WTC11 (cell line): ENCODE measurements at regions not wholly inside any gene's neighbourhood (a gene's known extent, or its start where the extent isn't known, plus 50 kb on each side); places are given as distances from the start of the nearest gene placed in this dataset.

Source experiments
- ATAC-seq: fragments of 200-7000 bp; cut with Tn5 transposase; 2 replicates; pipeline ENCODE4 v1.10.0; 2021; ENCODE audit warnings: mild to moderate bottlenecking, moderate library complexity
- CTCF ChIA-PET: fragments of 300-600 bp; sonication (Branson Sonifier 250); formaldehyde crosslinking; loops from one replicate; lab custom pipeline; 2021; ENCODE audit warnings: antibody characterized with exemption; lab: Charles Lee
- POLR2A ChIA-PET: fragments of 350-600 bp; sonication (Branson Sonifier 250); formaldehyde crosslinking; loops from one replicate; lab custom pipeline; 2021; ENCODE audit warnings: antibody characterized with exemption; lab: Charles Lee
- DNase-seq: peaks from one replicate; pipeline ENCODE4 v3.0.0; 2021; ENCODE audit warnings: low spot score
- H3K27ac Mint-ChIP-seq: 2 replicates; pipeline ENCODE4 v1.8.0; 2021; ENCODE audit warnings: mixed read lengths
- H3K27me3 Mint-ChIP-seq: 2 replicates; pipeline ENCODE4 v1.8.0; 2021; ENCODE audit warnings: low read depth, mild to moderate bottlenecking, moderate library complexity, mixed read lengths
- H3K36me3 Mint-ChIP-seq: 2 replicates; pipeline ENCODE4 v1.8.0; 2021; ENCODE audit warnings: mixed read lengths
- H3K4me1 Mint-ChIP-seq: 2 replicates; pipeline ENCODE4 v1.8.0; 2022; ENCODE audit warnings: mixed read lengths
- H3K4me3 Mint-ChIP-seq: 2 replicates; pipeline ENCODE4 v1.8.0; 2021; ENCODE audit warnings: mild to moderate bottlenecking, moderate library complexity, mixed read lengths
- H3K9me3 Mint-ChIP-seq: 2 replicates; pipeline ENCODE4 v1.8.0; 2021; ENCODE audit warnings: mixed read lengths
- EMX1 ChIP-seq: fragments of 250-450 bp; sonication (Bioruptor Pico); IDR thresholded peaks from 2 replicates; pipeline ENCODE4 v1.8.0; 2021; ENCODE audit warnings: mild to moderate bottlenecking
- FOXJ3 ChIP-seq: sonication (generic); formaldehyde crosslinking; IDR thresholded peaks from 2 replicates; pipeline ENCODE4 v1.9.0; 2021; ENCODE audit warnings: missing genetic modification reagents, mild to moderate bottlenecking, borderline replicate concordance
- FOXK1 ChIP-seq: sonication (generic); formaldehyde crosslinking; IDR thresholded peaks from 2 replicates; pipeline ENCODE4 v1.8.0; 2022; ENCODE audit warnings: mild to moderate bottlenecking, moderate library complexity, missing genetic modification reagents
- FOXP1 ChIP-seq: sonication (generic); formaldehyde crosslinking; IDR thresholded peaks from 2 replicates; pipeline ENCODE4 v1.8.0; 2022; ENCODE audit warnings: missing genetic modification reagents, mild to moderate bottlenecking, moderate library complexity, borderline replicate concordance
- RELA ChIP-seq: sonication (generic); formaldehyde crosslinking; IDR thresholded peaks from 2 replicates; pipeline ENCODE4 v1.8.1; 2022; ENCODE audit warnings: missing genetic modification reagents, mild to moderate bottlenecking, borderline replicate concordance
- ZNF396 ChIP-seq: fragments of 250-450 bp; sonication (Bioruptor Pico); IDR thresholded peaks from 2 replicates; pipeline ENCODE4 v1.8.0; 2021; ENCODE audit warnings: mild to moderate bottlenecking, moderate library complexity, borderline replicate concordance
- TF ChIP-seq, protein P1 (sequence below): sonication (generic); formaldehyde crosslinking; IDR thresholded peaks from 2 replicates; pipeline ENCODE4 v1.8.1; 2022; ENCODE audit warnings: mild to moderate bottlenecking, missing genetic modification reagents, moderate library complexity, borderline replicate concordance
- TF ChIP-seq, protein P2 (sequence below): sonication (generic); formaldehyde crosslinking; IDR thresholded peaks from 2 replicates; pipeline ENCODE4 v1.8.0; 2023; ENCODE audit warnings: mild to moderate bottlenecking, missing genetic modification reagents
- TF ChIP-seq, protein P3 (sequence below): fragments of 250-450 bp; sonication (Bioruptor Pico); IDR thresholded peaks from 2 replicates; pipeline ENCODE4 v1.8.0; 2021; ENCODE audit warnings: mild to moderate bottlenecking
- TF ChIP-seq, protein P4 (sequence below): sonication (generic); formaldehyde crosslinking; IDR thresholded peaks from 2 replicates; pipeline ENCODE4 v1.8.0; 2022; ENCODE audit warnings: mild to moderate bottlenecking, missing genetic modification reagents
- TF ChIP-seq, protein P5 (sequence below): sonication (generic); formaldehyde crosslinking; IDR thresholded peaks from 2 replicates; pipeline ENCODE4 v1.8.1; 2023; ENCODE audit warnings: mild to moderate bottlenecking, moderate library complexity, missing genetic modification reagents
- TF ChIP-seq, protein P6 (sequence below): fragments of 250-450 bp; sonication (Bioruptor Pico); IDR thresholded peaks from 2 replicates; pipeline ENCODE4 v1.9.0; 2021; ENCODE audit warnings: mild to moderate bottlenecking
- TF ChIP-seq, protein P7 (sequence below): sonication (generic); formaldehyde crosslinking; IDR thresholded peaks from 2 replicates; pipeline ENCODE4 v1.8.0; 2022; ENCODE audit warnings: missing genetic modification reagents

DNA sequence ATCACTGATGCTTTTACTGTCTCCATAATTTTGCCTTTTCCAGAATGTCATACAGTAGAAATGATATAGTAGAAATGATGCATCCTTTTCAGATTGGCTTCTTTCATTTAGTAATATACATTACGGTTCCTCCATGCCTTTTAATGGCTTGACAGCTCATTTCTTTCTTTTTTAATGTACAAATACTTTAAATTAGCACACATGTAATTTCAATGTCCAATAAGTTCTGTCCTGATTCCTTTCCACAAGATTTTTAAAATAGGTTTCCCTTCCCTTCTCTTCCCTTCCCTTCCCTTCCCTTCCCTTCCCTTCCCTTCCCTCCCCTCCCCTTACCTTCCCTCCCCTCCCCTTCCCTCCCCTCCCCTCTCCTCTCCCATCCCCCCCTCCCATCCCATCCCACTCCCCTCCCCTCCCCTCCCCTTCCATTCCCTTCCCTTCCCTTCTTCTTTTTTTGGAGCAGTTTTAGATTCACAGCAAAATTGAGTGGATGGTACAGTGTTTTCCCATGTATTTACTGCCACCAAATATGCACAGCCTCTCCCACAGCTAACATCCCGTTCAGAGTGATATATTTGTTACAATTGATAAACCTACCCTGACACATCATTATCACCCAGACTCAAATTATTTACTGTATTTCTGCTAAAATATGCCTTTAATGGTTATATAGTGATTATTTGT is 398.8 kb downstream of the RNF144B start:
- Mint-ChIP-seq H3K36me3 (peaks cover 18% of the 10 kb centered on the region), H3K4me1 (no peaks in the 10 kb centered on the region), H3K27ac (no peak overlapping the region), H3K9me3 (peaks cover 27% of the 10 kb centered on the region), H3K27me3 (no peaks in the 10 kb centered on the region), H3K4me3 (no peak overlapping the region)
- ChIA-PET CTCF (no interaction called here), POLR2A (no interaction called here)
- TF ChIP-seq RELA (CRISPR knock-in tag) (no peak), FOXP1 (no peak), EMX1 (no peak), FOXK1 (CRISPR knock-in tag) (no peak), ZNF396 (CRISPR knock-in tag) (no peak), FOXJ3 (CRISPR knock-in tag) (no peak)
- TF ChIP-seq, protein P1, sequence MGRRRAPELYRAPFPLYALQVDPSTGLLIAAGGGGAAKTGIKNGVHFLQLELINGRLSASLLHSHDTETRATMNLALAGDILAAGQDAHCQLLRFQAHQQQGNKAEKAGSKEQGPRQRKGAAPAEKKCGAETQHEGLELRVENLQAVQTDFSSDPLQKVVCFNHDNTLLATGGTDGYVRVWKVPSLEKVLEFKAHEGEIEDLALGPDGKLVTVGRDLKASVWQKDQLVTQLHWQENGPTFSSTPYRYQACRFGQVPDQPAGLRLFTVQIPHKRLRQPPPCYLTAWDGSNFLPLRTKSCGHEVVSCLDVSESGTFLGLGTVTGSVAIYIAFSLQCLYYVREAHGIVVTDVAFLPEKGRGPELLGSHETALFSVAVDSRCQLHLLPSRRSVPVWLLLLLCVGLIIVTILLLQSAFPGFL (CRISPR knock-in tag), result no peak
- TF ChIP-seq, protein P2, sequence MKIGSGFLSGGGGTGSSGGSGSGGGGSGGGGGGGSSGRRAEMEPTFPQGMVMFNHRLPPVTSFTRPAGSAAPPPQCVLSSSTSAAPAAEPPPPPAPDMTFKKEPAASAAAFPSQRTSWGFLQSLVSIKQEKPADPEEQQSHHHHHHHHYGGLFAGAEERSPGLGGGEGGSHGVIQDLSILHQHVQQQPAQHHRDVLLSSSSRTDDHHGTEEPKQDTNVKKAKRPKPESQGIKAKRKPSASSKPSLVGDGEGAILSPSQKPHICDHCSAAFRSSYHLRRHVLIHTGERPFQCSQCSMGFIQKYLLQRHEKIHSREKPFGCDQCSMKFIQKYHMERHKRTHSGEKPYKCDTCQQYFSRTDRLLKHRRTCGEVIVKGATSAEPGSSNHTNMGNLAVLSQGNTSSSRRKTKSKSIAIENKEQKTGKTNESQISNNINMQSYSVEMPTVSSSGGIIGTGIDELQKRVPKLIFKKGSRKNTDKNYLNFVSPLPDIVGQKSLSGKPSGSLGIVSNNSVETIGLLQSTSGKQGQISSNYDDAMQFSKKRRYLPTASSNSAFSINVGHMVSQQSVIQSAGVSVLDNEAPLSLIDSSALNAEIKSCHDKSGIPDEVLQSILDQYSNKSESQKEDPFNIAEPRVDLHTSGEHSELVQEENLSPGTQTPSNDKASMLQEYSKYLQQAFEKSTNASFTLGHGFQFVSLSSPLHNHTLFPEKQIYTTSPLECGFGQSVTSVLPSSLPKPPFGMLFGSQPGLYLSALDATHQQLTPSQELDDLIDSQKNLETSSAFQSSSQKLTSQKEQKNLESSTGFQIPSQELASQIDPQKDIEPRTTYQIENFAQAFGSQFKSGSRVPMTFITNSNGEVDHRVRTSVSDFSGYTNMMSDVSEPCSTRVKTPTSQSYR, result no peak
- TF ChIP-seq, protein P3, sequence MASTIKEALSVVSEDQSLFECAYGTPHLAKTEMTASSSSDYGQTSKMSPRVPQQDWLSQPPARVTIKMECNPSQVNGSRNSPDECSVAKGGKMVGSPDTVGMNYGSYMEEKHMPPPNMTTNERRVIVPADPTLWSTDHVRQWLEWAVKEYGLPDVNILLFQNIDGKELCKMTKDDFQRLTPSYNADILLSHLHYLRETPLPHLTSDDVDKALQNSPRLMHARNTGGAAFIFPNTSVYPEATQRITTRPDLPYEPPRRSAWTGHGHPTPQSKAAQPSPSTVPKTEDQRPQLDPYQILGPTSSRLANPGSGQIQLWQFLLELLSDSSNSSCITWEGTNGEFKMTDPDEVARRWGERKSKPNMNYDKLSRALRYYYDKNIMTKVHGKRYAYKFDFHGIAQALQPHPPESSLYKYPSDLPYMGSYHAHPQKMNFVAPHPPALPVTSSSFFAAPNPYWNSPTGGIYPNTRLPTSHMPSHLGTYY (CRISPR knock-in tag), result no peak
- TF ChIP-seq, protein P4, sequence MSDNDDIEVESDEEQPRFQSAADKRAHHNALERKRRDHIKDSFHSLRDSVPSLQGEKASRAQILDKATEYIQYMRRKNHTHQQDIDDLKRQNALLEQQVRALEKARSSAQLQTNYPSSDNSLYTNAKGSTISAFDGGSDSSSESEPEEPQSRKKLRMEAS (CRISPR knock-in tag), result no peak
- TF ChIP-seq, protein P5, sequence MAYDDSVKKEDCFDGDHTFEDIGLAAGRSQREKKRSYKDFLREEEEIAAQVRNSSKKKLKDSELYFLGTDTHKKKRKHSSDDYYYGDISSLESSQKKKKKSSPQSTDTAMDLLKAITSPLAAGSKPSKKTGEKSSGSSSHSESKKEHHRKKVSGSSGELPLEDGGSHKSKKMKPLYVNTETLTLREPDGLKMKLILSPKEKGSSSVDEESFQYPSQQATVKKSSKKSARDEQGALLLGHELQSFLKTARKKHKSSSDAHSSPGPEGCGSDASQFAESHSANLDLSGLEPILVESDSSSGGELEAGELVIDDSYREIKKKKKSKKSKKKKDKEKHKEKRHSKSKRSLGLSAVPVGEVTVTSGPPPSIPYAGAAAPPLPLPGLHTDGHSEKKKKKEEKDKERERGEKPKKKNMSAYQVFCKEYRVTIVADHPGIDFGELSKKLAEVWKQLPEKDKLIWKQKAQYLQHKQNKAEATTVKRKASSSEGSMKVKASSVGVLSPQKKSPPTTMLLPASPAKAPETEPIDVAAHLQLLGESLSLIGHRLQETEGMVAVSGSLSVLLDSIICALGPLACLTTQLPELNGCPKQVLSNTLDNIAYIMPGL, result no peak
- TF ChIP-seq, protein P6, sequence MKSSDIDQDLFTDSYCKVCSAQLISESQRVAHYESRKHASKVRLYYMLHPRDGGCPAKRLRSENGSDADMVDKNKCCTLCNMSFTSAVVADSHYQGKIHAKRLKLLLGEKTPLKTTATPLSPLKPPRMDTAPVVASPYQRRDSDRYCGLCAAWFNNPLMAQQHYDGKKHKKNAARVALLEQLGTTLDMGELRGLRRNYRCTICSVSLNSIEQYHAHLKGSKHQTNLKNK (CRISPR knock-in tag), result no peak
- TF ChIP-seq, protein P7, sequence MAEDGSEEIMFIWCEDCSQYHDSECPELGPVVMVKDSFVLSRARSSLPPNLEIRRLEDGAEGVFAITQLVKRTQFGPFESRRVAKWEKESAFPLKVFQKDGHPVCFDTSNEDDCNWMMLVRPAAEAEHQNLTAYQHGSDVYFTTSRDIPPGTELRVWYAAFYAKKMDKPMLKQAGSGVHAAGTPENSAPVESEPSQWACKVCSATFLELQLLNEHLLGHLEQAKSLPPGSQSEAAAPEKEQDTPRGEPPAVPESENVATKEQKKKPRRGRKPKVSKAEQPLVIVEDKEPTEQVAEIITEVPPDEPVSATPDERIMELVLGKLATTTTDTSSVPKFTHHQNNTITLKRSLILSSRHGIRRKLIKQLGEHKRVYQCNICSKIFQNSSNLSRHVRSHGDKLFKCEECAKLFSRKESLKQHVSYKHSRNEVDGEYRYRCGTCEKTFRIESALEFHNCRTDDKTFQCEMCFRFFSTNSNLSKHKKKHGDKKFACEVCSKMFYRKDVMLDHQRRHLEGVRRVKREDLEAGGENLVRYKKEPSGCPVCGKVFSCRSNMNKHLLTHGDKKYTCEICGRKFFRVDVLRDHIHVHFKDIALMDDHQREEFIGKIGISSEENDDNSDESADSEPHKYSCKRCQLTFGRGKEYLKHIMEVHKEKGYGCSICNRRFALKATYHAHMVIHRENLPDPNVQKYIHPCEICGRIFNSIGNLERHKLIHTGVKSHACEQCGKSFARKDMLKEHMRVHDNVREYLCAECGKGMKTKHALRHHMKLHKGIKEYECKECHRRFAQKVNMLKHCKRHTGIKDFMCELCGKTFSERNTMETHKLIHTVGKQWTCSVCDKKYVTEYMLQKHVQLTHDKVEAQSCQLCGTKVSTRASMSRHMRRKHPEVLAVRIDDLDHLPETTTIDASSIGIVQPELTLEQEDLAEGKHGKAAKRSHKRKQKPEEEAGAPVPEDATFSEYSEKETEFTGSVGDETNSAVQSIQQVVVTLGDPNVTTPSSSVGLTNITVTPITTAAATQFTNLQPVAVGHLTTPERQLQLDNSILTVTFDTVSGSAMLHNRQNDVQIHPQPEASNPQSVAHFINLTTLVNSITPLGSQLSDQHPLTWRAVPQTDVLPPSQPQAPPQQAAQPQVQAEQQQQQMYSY (CRISPR knock-in tag), result no peak
- DNase-seq (no peak), ATAC-seq (no peak)
